Kidney (tissue), 13 donors: ENCODE measurements at regions not wholly inside any gene's neighbourhood (a gene's known extent, or its start where the extent isn't known, plus 50 kb on each side); places are given as distances from the start of the nearest gene placed in this dataset.
"Not testable (repeated sequence)": the region's sequence is repeated elsewhere in the genome, so short reads cannot be mapped to it uniquely, and the experiment has no call there.

ENCODE experiments used
- DNase-seq, 5 donors: peaks; one replicate each; pipeline ENCODE4 v3.0.0-alpha.2; 2013 to 2020
- FAIRE-seq: peaks from 2 replicates; lab custom pipeline; 2012; peaks lifted over from hg19 to GRCh38; lab: Jason Lieb, UNC
- H3K27ac ChIP-seq, 2 donors: one replicate each; pipeline ENCODE4 v1.7.0; 2013; ENCODE audit warnings: low read depth in 2 of 2, low read length in 2 of 2, inconsistent platforms in 1 of 2
- H3K27me3 ChIP-seq: one replicate; pipeline ENCODE4 v1.7.1; 2013; ENCODE audit warnings: low read length, inconsistent platforms; ENCODE audit not compliant: control insufficient read depth, insufficient read depth
- H3K36me3 ChIP-seq, 3 donors: one replicate each; pipeline versions ENCODE4 v1.7.0 to v1.7.1; 2013; ENCODE audit warnings: low read length in 3 of 3, control low read depth in 1 of 3, inconsistent platforms in 1 of 3; ENCODE audit not compliant: insufficient read depth in 3 of 3, control insufficient read depth in 2 of 3
- H3K4me1 ChIP-seq, 3 donors: one replicate each; pipeline versions ENCODE4 v1.7.0 to v1.7.1; 2013; ENCODE audit warnings: low read length in 3 of 3, inconsistent platforms in 1 of 3, low read depth in 1 of 3; ENCODE audit not compliant: control insufficient read depth in 2 of 3, insufficient read depth in 2 of 3
- H3K4me3 ChIP-seq, 3 donors: one replicate each; pipeline versions ENCODE4 v1.7.0 to v1.8.1; 2013; ENCODE audit warnings: low read length in 3 of 3, control low read depth in 1 of 3, inconsistent platforms in 1 of 3
- H3K9ac ChIP-seq, 3 donors: one replicate each; pipeline versions ENCODE4 v1.7.0 to v1.7.1; 2013; ENCODE audit warnings: low read length in 3 of 3, control low read depth in 1 of 3, inconsistent platforms in 1 of 3
- H3K9me3 ChIP-seq, 3 donors: one replicate each; pipeline versions ENCODE4 v1.7.0 to v1.7.1; 2013; ENCODE audit warnings: low read length in 3 of 3, control low read depth in 1 of 3, inconsistent platforms in 1 of 3; ENCODE audit not compliant: control insufficient read depth in 2 of 3, insufficient read depth in 1 of 3
- CTCF ChIP-seq: IDR thresholded peaks from 3 replicates; pipeline ENCODE4 v1.5.1; 2012; ENCODE audit warnings: mild to moderate bottlenecking, moderate library complexity, borderline replicate concordance; ENCODE audit not compliant: insufficient read depth; ENCODE audit errors: extremely low read depth
- intact Hi-C: fragments of 100-400 bp; cut with DNase I; formaldehyde crosslinking; loops from one replicate; pipeline ENCODE4 v1.11.1; 2022
- donor health status: control.
- donor health status: control.
- donor health status: control.
- donor health status: control.
- donor health status: control.
- donor health status: DM: yes; HTN: yes; CAD: no.
- donor health status: Normal renal cell carcinoma (clear cell type).

DNA sequence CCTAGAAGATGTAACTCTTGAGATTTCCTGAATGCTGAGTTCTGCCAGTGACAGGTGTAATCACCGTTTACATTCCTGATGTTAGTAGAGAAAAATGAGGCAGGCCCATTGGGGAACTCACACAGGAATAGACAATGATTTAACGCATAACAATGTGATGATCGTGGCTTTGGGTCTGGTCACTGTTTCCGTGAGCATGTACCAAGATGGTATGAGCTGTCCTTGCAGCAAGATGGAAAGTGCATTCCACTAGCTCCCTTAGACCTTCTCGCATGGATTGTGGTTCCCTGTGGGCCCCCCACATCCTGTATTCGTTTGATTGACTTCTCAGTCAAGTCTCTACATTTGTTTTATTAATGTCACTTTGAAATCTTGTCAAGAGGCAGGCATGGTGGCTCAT lies 124.0 kb upstream of the DAP start:
- no peak overlapping the region for H3K4me3 ChIP-seq
- no peaks in the 10 kb centered on the region for H3K27me3 ChIP-seq
- H3K9me3 ChIP-seq = no peaks in the 10 kb centered on the region
- TF ChIP-seq CTCF = no peak
- no peak overlapping the region for H3K27ac ChIP-seq
- no peaks in the 10 kb centered on the region for H3K4me1 ChIP-seq
- intact Hi-C loops = no loop called here
- FAIRE-seq (no peak), DNase-seq (no peak)
- H3K9ac ChIP-seq = no peak overlapping the region
- no peaks in the 10 kb centered on the region for H3K36me3 ChIP-seq

DNA sequence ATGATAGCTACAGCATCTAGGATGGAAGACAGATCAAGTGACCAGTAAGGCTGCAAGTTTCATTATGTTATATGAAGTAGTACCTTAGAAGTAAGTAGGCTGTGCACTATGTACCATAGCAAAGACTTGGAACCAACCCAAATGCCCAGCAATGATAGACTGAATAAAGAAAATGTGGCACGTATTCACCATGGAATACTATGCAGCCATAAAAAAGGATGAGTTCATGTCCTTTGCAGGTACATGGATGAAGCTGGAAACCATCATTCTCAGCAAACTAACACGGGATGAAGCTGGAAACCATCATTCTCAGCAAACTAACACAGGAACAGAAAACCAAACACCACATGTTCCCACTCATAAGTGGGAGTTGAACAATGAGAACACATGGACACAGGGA lies 122.9 kb upstream of the DAP start:
- H3K4me3 ChIP-seq, H3K9ac ChIP-seq, H3K27ac ChIP-seq, H3K36me3 ChIP-seq, intact Hi-C loops, H3K4me1 ChIP-seq, FAIRE-seq, DNase-seq, H3K27me3 ChIP-seq, H3K9me3 ChIP-seq: not testable (repeated sequence)

DNA sequence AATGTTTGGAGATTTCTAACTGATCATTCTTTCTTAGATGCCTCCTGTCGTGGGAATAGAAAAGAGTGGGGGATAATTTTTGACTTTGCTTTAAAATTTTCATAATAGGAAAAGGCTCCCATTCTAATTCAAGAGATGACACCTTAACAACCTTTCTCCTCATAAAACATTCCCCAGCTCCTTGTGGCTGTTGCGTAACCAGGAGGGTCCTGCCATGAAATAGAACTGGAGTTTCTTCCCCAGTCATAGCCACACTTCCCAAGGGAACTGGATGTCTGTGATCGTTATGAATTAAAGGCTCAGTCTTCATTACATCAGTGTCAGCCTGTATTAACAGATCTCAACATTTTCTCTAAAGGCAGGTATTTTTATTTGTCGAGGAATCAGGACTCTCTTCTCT lies 119.9 kb upstream of the DAP start:
- DNase-seq (no peak), FAIRE-seq (no peak)
- no peaks in the 10 kb centered on the region for H3K9me3 ChIP-seq
- no peaks in the 10 kb centered on the region for H3K36me3 ChIP-seq
- H3K4me1 ChIP-seq = no peaks in the 10 kb centered on the region
- H3K27me3 ChIP-seq = no peaks in the 10 kb centered on the region
- H3K27ac ChIP-seq = no peak overlapping the region
- TF ChIP-seq CTCF = no peak
- intact Hi-C loops = no loop called here
- H3K9ac ChIP-seq = no peak overlapping the region
- H3K4me3 ChIP-seq = no peak overlapping the region

GRCh38 chr5:10876996-10877395 lies 116.0 kb upstream of the DAP start:
- intact Hi-C loops, H3K4me3 ChIP-seq, H3K36me3 ChIP-seq, H3K9me3 ChIP-seq, FAIRE-seq, H3K27me3 ChIP-seq, H3K4me1 ChIP-seq, DNase-seq, H3K27ac ChIP-seq, H3K9ac ChIP-seq: not testable (repeated sequence)
